ENCODE measurements at regions not wholly inside any gene's neighbourhood (a gene's known extent, or its start where the extent isn't known, plus 50 kb on each side); places are given as distances from the start of the nearest gene placed in this dataset.

- no peak for DNase-seq (ENCODE audit: low read depth)
Measured at GRCh38 chr5:173719731-173720082, 103.3 kb upstream of the BOD1 start.

DNA sequence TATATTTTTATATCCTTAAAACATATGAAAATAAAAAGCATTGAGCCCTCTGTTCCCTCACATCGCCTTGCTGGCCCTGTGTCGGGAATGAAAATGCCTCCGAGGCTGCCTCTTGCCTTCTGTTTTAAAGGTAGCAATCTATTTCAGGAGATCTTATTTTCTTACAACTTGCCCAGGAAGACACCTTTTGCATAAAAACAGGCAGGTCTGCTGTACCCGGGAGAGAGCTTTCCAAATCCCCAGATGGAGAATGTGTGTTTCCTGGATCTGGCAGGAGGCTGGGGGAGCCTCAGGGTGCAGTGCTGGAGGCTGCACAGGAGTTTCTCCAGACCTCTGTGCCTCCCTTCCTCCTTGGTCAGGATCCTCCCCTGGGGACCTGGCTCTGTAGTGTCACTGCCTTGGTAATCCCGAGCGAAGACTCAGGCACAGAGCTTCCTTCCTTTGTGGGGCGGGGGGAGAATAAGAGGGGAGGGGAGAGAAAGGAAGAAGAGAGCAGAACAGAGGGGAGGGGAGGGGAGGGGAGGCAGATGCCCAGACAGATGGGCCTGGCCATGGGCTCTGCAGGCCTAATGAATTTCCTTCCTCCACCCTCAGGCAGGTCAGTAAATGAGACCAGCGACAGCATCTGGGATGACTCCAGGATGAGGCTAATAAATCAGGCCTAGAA lies 104.0 kb upstream of the BOD1 start:
- DNase-seq (ENCODE audit: low read depth) = no peak

DNA sequence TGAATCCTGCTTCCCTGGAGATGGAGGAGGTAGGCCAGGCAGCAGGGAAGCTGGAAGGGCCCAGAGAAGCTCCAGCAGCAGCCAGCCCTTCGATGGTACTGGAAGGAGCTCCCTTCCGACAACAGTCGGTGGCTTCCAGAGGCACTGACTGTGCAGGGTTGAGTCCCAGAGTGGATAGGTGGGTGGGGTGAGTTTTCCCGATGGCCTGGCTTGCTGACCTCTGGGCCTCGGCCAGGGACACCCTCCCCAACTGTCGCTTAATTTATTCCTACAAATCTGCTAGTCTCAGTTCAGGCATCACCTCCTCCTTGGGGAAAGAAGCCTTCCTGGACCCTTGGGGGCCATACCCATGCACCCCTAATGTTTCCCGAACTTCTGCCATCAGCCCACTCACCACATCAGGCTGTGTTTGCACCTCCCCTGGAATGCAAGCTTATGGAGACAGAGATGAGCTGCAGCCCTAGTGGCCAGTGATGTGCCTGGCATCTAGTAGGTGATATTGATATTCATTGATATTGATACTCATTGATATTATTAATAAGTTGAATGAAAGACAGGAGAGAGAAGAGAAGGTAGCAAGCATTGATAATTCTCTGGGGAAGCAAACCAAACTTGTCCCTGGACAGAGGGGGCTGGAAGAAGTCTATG lies 104.6 kb upstream of the BOD1 start:
- no peak for DNase-seq (ENCODE audit: low read depth)

DNA sequence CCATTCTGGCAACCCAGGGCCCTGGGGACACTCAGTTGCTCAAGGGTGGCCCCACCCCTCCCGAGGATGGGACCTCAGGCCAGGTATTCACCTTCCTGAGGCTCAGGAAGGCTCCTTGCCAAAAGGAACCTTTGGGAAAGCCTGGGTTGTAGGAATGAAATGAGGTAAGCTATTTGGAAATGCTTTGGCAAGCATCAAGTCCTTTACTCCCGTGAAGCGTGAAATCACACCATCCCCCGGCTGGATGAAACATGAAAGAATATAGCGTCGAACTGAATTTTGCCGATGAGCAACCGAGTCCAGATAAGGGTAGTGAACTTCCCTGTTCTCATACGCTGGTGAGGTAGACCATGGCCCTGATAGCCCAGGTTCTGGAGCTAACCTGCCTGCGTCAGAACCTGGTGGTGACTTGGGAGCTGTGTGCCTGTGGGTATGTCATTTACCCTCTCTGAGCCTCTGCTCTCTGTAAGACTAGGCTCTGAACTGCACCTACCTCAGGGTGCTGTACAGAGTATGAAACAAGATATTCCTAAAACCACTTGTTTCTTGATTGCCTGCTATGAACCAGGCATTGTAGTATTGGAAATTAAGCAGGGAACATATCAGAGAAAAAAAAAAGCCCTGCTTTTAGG lies 105.3 kb upstream of the BOD1 start:
- no peak for DNase-seq (ENCODE audit: low read depth)

DNA sequence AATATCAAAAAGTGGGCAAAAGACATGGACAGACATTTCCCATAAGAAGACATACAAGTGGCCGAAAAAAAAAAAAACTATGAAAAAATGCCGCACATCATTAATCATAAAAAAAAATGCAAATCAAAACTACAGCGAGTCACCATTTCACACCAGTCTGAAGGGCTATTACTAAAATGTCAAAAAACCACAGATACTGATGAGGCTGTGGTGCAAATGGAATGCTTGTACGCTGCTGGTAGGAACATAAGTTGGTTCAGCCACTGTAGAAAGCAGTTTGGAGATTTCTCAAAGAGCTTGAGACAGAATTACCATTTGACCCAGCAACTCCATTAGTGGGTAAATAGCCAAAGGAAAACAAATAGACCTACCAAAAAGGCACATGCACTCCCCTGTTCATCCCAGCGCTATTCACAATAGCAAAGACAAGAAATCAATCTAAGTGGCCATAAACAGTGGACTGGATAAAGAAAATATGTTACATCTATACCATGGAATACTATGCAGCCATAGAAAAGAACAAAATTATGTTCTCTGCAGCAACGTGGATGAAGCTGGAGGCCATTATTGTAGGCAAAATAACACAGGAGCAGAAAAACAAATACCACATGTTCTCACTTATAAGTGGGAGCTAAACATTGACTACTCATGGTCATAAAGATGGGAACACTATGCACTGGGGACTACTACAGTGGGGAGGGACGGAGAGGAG lies 110.6 kb upstream of the BOD1 start:
- peak; percentile 57 for DNase-seq (ENCODE audit: low read depth)

GRCh38 chr5:173727839-173728778 lies 111.7 kb upstream of the BOD1 start:
- no peak for DNase-seq (ENCODE audit: low read depth)

GRCh38 chr5:173729079-173729765 lies 112.8 kb upstream of the BOD1 start:
- no peak for DNase-seq (ENCODE audit: low read depth)

DNA sequence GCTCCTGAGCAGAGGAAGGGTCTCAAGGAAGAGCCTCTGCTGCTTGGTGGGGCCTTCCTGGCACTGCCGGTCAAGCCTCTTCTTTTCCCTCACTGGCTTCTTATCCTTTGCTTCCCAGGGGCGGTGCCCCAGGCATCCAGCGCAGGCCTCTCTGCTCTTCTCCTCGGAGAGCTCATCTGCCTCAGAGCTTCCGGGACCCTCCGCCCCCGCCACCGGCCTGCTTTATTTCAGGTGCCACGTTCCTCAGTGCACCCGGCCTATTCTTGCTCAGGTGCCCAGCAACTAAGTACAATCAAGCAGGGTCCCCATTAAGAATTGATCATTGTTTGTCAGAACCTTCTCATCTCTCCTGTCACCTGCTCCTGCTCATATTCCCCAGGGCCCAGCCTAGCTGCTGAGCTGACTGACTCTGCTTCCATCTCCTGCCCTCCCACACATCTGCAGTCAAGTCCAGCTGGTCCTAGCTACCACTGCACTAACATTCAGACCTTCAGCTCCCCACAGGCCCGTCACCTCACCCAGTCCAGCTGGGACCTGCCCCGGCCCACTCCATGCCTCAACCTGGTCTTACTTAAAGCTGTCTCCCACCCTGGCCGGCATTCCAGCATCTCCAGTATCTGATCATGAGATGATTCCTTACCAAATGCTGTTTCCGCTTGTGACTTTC lies 114.3 kb upstream of the BOD1 start:
- no peak for DNase-seq (ENCODE audit: low read depth)

- DNase-seq (ENCODE audit: low read depth) = no peak
Measured at GRCh38 chr5:173733021-173733420, 116.6 kb upstream of the BOD1 start.

DNA sequence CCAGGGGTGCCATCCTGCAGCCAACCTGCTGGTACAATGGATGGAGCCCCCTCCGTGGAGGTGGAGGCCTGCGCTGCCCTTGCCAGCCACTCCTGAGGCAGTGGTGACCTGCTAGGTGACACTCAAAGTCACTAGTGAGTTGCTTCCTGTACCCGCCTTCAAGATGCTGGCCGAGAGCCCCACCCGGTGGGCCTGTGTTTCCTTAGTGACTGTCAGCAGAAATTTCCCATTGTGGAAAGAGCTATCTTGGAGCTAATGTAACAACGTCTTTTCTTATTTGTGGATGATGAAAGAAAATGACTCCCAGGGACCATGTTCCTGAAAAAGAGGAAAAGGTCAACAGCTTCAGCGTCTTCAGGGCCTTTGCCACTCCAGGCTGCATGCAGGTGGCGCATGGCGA lies 117.0 kb upstream of the BOD1 start:
- DNase-seq (ENCODE audit: low read depth) = no peak

GRCh38 chr5:173733831-173734501 lies 117.5 kb upstream of the BOD1 start:
- no peak for DNase-seq (ENCODE audit: low read depth)

- DNase-seq (ENCODE audit: low read depth) = no peak
Measured at GRCh38 chr5:173734716-173735115, 118.3 kb upstream of the BOD1 start.

- DNase-seq (ENCODE audit: low read depth) = no peak
Measured at GRCh38 chr5:173735184-173735583, 118.7 kb upstream of the BOD1 start.

DNA sequence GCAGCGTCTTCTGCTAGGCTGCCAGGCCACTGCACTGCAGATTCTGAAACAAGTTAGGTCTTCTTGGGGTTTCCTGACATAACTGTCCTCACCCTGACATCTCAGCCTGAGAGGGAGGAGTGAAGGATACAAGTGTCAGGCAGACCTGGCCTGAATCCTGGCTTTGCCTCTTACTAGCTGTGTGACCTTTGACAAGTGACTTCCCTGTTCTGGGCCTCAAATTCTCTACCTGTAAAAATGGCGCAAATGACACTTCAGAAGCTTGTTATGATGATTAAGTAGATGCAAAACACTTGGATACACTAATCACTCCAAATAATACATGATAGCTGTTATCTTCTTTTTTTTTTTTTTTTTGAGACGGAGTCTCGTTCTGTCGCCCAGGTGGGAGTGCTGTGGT lies 119.2 kb upstream of the BOD1 start:
- DNase-seq (ENCODE audit: low read depth) = no peak

DNA sequence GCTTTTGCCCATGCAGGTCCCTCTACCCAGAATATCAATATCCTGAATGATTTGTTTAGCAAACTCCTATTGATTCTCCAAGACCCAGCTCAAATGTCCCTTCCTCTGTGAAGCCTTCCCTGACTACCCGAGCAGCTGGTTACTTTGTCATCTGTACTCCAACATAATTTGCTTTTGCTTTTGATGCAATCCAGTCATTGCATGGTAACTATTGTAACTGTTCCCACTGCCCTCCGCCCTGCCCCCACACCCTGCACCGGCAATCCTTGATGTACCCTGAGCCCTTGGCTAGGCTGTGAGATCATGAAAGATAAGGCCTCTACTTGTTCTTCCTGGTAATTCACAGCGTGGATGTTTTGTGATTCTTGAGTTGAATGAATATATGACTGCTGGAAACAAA lies 119.9 kb upstream of the BOD1 start:
- no peak for DNase-seq (ENCODE audit: low read depth)

DNA sequence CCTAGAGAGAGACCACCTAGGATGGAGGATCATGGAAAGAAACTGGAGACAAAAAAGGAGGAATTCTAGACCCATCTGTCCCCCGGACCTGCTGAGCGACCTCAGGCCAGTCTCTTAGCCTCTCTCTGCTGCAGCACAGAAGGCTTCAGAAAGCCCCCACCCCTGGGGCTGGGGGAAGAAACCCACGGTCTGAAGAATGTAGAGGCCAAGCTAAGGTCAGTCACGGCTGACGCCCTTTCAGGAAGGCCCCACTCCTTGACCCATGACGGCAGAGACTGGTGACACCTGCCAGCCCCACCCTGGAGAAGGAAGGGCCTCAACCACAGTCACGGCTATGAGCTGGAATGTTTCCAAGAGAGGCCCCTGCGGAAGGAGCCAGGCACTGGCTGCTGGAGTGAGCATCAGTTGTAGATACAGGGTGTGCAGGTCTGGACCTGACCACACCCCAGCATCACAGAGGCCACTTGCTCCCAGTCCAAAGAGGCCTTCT lies 120.5 kb upstream of the BOD1 start:
- no peak for DNase-seq (ENCODE audit: low read depth)

DNA sequence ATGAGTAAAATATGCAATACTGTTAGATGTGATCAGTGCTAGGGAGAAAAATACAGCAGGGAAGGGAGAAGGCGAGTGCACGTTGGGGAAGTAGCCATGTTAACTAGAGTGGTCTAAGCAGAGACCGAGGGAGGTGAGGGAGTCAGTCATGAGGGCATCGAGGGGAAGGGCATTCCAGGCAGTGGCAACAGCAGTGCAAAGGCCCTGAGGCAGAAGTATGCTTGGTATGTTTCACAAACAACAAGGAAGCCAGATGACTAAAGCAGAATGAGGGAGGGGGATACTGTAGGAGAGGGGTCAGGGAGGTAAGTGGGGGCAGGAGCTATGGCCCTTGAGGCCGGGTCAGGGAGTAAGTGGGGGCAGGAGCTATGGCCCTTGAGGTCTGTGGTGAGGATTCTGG lies 123.3 kb upstream of the BOD1 start:
- peak; percentile 24 for DNase-seq (ENCODE audit: low read depth)

DNA sequence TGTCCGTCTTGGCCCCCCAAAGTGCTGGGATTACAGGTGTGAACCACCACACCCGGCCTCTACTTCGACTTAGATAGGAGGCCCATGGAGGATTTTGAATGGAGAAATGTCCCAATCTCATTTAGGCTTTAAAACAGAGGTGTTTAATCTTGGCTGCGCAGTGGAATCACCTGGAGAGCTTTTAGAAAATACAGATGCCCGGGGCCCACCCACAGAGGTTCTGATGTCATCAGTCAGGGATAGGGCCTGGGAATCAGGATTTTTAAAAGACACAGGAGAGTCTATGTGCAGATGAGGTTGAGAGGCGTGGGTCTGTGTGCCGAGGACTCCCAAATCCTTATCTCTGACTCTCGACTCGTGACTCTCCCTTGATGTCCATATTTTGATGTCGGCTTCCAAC lies 124.0 kb upstream of the BOD1 start:
- DNase-seq (ENCODE audit: low read depth) = no peak

DNA sequence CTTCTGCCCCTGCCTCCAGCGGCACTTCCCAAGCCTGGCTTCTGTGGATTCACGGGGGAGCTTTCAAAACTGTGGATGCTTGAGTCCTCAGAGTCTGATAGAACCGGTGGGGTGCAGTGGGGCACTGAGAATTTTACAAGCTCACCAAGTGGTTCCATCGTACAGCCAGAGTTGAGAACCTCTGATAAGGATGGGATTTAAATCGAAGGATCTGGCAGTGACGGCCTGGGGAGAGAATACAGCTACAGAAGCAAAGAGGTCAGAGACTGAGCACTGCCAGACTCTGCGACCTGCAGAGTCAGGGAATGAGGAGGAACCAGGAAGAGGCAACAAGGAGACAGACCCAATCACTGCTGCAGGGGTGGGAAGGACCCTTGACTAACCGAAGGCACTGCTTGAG lies 124.6 kb upstream of the BOD1 start:
- DNase-seq (ENCODE audit: low read depth) = no peak
